Endothelial cell of umbilical vein (primary cell): ENCODE measurements at regions not wholly inside any gene's neighbourhood (a gene's known extent, or its start where the extent isn't known, plus 50 kb on each side); places are given as distances from the start of the nearest gene placed in this dataset.

Source experiments
- BruUV-seq: library from RNA; stranded (reverse); fragments of 400-500 nt; replicated peaks from 2 replicates; lab custom pipeline; 2021; lab: Mats Ljungman, UMichigan
- CTCF ChIA-PET: fragments of 300-600, 350-600 bp; sonication (Branson Sonifier 250); formaldehyde crosslinking; loops from one replicate; lab custom pipeline; 2021; ENCODE audit warnings: antibody characterized with exemption, inconsistent platforms; lab: Charles Lee
- POLR2A ChIA-PET: fragments of 300-600, 350-600 bp; sonication (Branson Sonifier 250); formaldehyde crosslinking; loops from one replicate; lab custom pipeline; 2021; ENCODE audit warnings: antibody characterized with exemption, inconsistent platforms; lab: Charles Lee
- DNase-seq: peaks from one replicate; pipeline ENCODE4 v3.0.0-alpha.2; 2011; ENCODE audit warnings: low read depth, low spot score
- FAIRE-seq: peaks from 2 replicates; lab custom pipeline; 2011; peaks lifted over from hg19 to GRCh38; lab: Jason Lieb, UNC
- H2AFZ ChIP-seq: 2 replicates; pipeline ENCODE4 v1.6.0; 2012; ENCODE audit warnings: low read depth, low read length, control low read depth, inconsistent platforms
- H3K27ac ChIP-seq: 2 replicates; pipeline ENCODE4 v1.5.1; 2011; ENCODE audit warnings: low read depth, mild to moderate bottlenecking, control low read depth, low read length, moderate library complexity; ENCODE audit not compliant: insufficient read depth
- H3K27me3 ChIP-seq, 2 experiments: 2 replicates each; pipeline versions ENCODE4 v1.6.0 to v1.6.1; 2011; ENCODE audit warnings: low read length in 2 of 2, mixed read lengths in 1 of 2; ENCODE audit not compliant: control insufficient read depth in 2 of 2, insufficient read depth in 2 of 2
- H3K36me3 ChIP-seq, 2 experiments: 2 replicates in 1 of 2; 3 replicates in 1 of 2; pipeline ENCODE4 v1.5.1; 2011; ENCODE audit warnings: low read length in 2 of 2, mild to moderate bottlenecking in 1 of 2, moderate library complexity in 1 of 2; ENCODE audit not compliant: control insufficient read depth in 2 of 2, insufficient read depth in 2 of 2; ENCODE audit errors: extremely low read depth in 1 of 2
- H3K4me1 ChIP-seq: 3 replicates; pipeline ENCODE4 v1.5.1; 2011; ENCODE audit warnings: mild to moderate bottlenecking, low read length; ENCODE audit not compliant: control insufficient read depth, insufficient read depth; ENCODE audit errors: extremely low read depth
- H3K4me2 ChIP-seq: 2 replicates; pipeline ENCODE4 v1.6.1; 2011; ENCODE audit warnings: low read length, control low read depth, mixed read lengths; ENCODE audit not compliant: insufficient read depth
- H3K4me3 ChIP-seq, 3 experiments: fragments of 200-600 bp in 1 of 3; sonication (generic), shearing (Covaris generic) in 1 of 3; replicated peaks in 1 of 3; 2 replicates each; pipeline ENCODE4 v1.5.1; 2011 to 2016; ENCODE audit warnings: control low read depth in 3 of 3, low read length in 3 of 3, mild to moderate bottlenecking in 2 of 3, inconsistent platforms in 1 of 3, low read depth in 1 of 3, moderate library complexity in 1 of 3; ENCODE audit not compliant: insufficient read depth in 1 of 3
- H3K79me2 ChIP-seq: 2 replicates; pipeline ENCODE4 v1.6.0; 2012; ENCODE audit warnings: low read length, inconsistent platforms; ENCODE audit not compliant: control insufficient read depth, insufficient read depth
- H3K9ac ChIP-seq: replicated peaks from 2 replicates; pipeline ENCODE3; 2011; ENCODE audit warnings: low read length, control low read depth; ENCODE audit not compliant: insufficient read depth; ENCODE audit errors: extremely low read depth
- H3K9me1 ChIP-seq: replicated peaks from 3 replicates; pipeline ENCODE4 v1.6.0; 2011; ENCODE audit warnings: mild to moderate bottlenecking, low read length; ENCODE audit not compliant: control insufficient read depth, insufficient read depth; ENCODE audit errors: extremely low read depth
- H3K9me3 ChIP-seq: replicated peaks from 2 replicates; pipeline ENCODE4 v1.5.1; 2012; ENCODE audit warnings: low read length, inconsistent platforms; ENCODE audit not compliant: control insufficient read depth, insufficient read depth
- H4K20me1 ChIP-seq: replicated peaks from 2 replicates; pipeline ENCODE3; 2011; ENCODE audit warnings: mild to moderate bottlenecking, low read length; ENCODE audit not compliant: control insufficient read depth, insufficient read depth; ENCODE audit errors: extremely low read depth
- EZH2 ChIP-seq: IDR thresholded peaks from 2 replicates; pipeline ENCODE4 v1.6.1; 2012; ENCODE audit warnings: borderline replicate concordance, low read depth, mild to moderate bottlenecking, moderate library complexity, low read length, inconsistent platforms; ENCODE audit not compliant: severe bottlenecking
- FOS ChIP-seq: IDR thresholded peaks from 2 replicates; pipeline ENCODE4 v1.6.1; 2011; ENCODE audit warnings: mild to moderate bottlenecking, low read length, moderate library complexity, borderline replicate concordance; ENCODE audit not compliant: insufficient read depth
- GATA2 ChIP-seq: IDR thresholded peaks from 2 replicates; pipeline ENCODE4 v1.7.0; 2011; ENCODE audit warnings: low read depth, mild to moderate bottlenecking, moderate library complexity, mixed read lengths, low read length; ENCODE audit not compliant: insufficient read length, insufficient read depth
- JUN ChIP-seq: IDR thresholded peaks from 2 replicates; pipeline ENCODE4 v1.6.1; 2011; ENCODE audit warnings: borderline replicate concordance, low read depth; ENCODE audit not compliant: insufficient read length, insufficient read depth
- MYC ChIP-seq: IDR thresholded peaks from one replicate; pipeline ENCODE4 v1.6.1; 2011; ENCODE audit warnings: mild to moderate bottlenecking, low read depth, low read length
- POLR2A ChIP-seq: IDR thresholded peaks from 2 replicates; pipeline ENCODE4 v1.6.1; 2012; ENCODE audit warnings: low read depth, mild to moderate bottlenecking, control low read depth, low read length
- POLR2AphosphoS5 ChIP-seq: IDR thresholded peaks from 2 replicates; pipeline ENCODE4 v1.6.1; 2012; ENCODE audit warnings: low read depth, mild to moderate bottlenecking, control low read depth, low read length, moderate library complexity; ENCODE audit not compliant: insufficient read depth
- dilution Hi-C: fragments of 300-500 bp; cut with MboI; formaldehyde crosslinking; loops from one replicate; pipeline ENCODE4 v1.15.0; 2019; ENCODE audit warnings: low sequenced_read_pairs; ENCODE audit not compliant: extremely low pct_ligation_motif_present
- intact Hi-C: fragments of 100-400 bp; cut with micrococcal nuclease; formaldehyde crosslinking; loops from one replicate; pipeline ENCODE4 v1.10.0; 2022
- TF ChIP-seq, protein P1 (sequence below), 2 donors: IDR thresholded peaks; 1 replicate in 1 of 2; 2 replicates in 1 of 2; pipeline ENCODE4 v1.5.1; 2011; ENCODE audit warnings: low read length in 2 of 2, mild to moderate bottlenecking in 2 of 2, moderate library complexity in 2 of 2, control low read depth in 1 of 2, inconsistent platforms in 1 of 2, low read depth in 1 of 2; ENCODE audit not compliant: insufficient read depth in 1 of 2; ENCODE audit errors: extremely low read depth in 1 of 2
- TF ChIP-seq, protein P2 (sequence below): IDR thresholded peaks from 2 replicates; pipeline ENCODE4 v1.6.1; 2011; ENCODE audit not compliant: insufficient read depth, insufficient read length

DNA sequence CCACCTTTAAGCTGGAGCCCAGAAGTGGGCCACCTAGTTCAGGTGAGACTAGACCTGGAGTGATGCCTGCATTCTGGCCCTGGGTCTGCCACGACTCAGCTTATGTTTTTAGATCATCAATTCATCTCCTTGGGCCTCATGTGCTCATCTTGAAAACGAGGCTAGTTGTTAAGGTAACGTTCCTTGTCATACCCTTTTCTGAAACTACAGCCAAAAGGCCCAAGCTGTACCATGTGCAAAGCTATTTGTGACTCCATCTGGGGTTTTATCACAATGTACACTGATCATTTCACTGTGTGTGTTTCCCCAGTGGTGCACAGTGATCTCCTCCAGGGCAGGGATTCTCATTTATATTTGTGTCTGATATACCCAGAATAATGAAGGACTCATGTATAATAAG is 138.4 kb upstream of the COPS8 start:
- H4K20me1 ChIP-seq: no peaks in the 10 kb centered on the region
- dilution Hi-C loops (no loop called here), intact Hi-C loops (loop anchor here (2.0 to 5.0 kb wide), 4 partner anchors 50 to 370 kb away; no protein-coding TSS in a partner anchor)
- H3K27me3 ChIP-seq: no peaks in the 10 kb centered on the region
- H3K9ac ChIP-seq: peak overlapping the region; percentile 7
- H3K79me2 ChIP-seq: no peaks in the 10 kb centered on the region
- peak overlapping the region; percentile 69 for H3K27ac ChIP-seq
- POLR2A ChIA-PET: interaction anchor here (1.2 kb wide), 1 partner anchor 75 kb away, joined by 4 read pairs; no protein-coding TSS in a partner anchor
- no peaks in the 10 kb centered on the region for H3K9me1 ChIP-seq
- DNase-seq: no peak
- H3K36me3 ChIP-seq: no peaks in the 10 kb centered on the region
- peak; percentile 18 for FAIRE-seq
- CTCF ChIA-PET: interaction anchor here (0.9 to 2.4 kb wide), 6 partner anchors 8 to 377 kb away, joined by 3 to 7 read pairs (median 4); partner anchors contain the start of gene ACKR3
- H3K4me3 ChIP-seq: no peak overlapping the region
- peaks cover 11% of the 10 kb centered on the region for H3K4me1 ChIP-seq
- H3K9me3 ChIP-seq: no peaks in the 10 kb centered on the region
- peak overlapping the region; percentile 6 for H2AFZ ChIP-seq
- BruUV-seq: TSS peak; percentile 98
- TF ChIP-seq, protein P1, sequence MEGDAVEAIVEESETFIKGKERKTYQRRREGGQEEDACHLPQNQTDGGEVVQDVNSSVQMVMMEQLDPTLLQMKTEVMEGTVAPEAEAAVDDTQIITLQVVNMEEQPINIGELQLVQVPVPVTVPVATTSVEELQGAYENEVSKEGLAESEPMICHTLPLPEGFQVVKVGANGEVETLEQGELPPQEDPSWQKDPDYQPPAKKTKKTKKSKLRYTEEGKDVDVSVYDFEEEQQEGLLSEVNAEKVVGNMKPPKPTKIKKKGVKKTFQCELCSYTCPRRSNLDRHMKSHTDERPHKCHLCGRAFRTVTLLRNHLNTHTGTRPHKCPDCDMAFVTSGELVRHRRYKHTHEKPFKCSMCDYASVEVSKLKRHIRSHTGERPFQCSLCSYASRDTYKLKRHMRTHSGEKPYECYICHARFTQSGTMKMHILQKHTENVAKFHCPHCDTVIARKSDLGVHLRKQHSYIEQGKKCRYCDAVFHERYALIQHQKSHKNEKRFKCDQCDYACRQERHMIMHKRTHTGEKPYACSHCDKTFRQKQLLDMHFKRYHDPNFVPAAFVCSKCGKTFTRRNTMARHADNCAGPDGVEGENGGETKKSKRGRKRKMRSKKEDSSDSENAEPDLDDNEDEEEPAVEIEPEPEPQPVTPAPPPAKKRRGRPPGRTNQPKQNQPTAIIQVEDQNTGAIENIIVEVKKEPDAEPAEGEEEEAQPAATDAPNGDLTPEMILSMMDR (IDR thresholded peaks at IDR 0.05; ENCODE audit: extremely low read depth in 1 of 2, insufficient read depth in 1 of 2, low read depth in 1 of 2, low read length in 2 of 2): no peak
- TF ChIP-seq EZH2 (no peak), JUN (no peak), MYC (no peak), GATA2 (no peak), FOS (no peak), POLR2AphosphoS5 (no peak), POLR2A (no peak)
- TF ChIP-seq, protein P2, sequence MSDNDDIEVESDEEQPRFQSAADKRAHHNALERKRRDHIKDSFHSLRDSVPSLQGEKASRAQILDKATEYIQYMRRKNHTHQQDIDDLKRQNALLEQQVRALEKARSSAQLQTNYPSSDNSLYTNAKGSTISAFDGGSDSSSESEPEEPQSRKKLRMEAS: no peak
- H3K4me2 ChIP-seq: no peak overlapping the region
